Esophagus squamous epithelium (tissue), 5 donors: ENCODE measurements at regions not wholly inside any gene's neighbourhood (a gene's known extent, or its start where the extent isn't known, plus 50 kb on each side); places are given as distances from the start of the nearest gene placed in this dataset.

Experiments used
- DNase-seq: peaks from one replicate; lab custom pipeline; 2025; lab: John Stamatoyannopoulos, UW
- H3K27ac ChIP-seq, 4 donors: fragments of 200-600 bp; sonication (generic); one replicate each; pipeline ENCODE4 v1.5.1; 2016 to 2019; ENCODE audit warnings: mild to moderate bottlenecking in 1 of 4
- H3K27me3 ChIP-seq, 4 donors: fragments of 200-600 bp; sonication (generic); 1 replicate in 3 of 4; 2 replicates in 1 of 4; pipeline versions ENCODE4 v1.5.1 to v1.6.0; 2017 to 2021; ENCODE audit warnings: antibody characterized with exemption in 1 of 4
- H3K36me3 ChIP-seq, 3 donors: fragments of 200-600 bp; sonication (generic); one replicate each; pipeline ENCODE4 v1.5.1; 2016 to 2019
- H3K4me1 ChIP-seq, 3 donors: fragments of 200-600 bp; sonication (generic); one replicate each; pipeline ENCODE4 v1.5.1; 2017 to 2019
- H3K4me3 ChIP-seq, 4 donors: fragments of 200-600 bp; sonication (generic); 1 replicate in 3 of 4; 2 replicates in 1 of 4; pipeline ENCODE4 v1.5.1; 2016 to 2019; ENCODE audit warnings: mild to moderate bottlenecking in 2 of 4, moderate library complexity in 1 of 4
- H3K9me3 ChIP-seq, 3 donors: fragments of 200-600 bp; sonication (generic); one replicate each; pipeline ENCODE4 v1.5.1; 2016 to 2019
- POLR2A ChIP-seq, 4 donors: fragments of 450-650 bp; IDR thresholded peaks; one replicate each; pipeline ENCODE4 v1.6.1; 2017; ENCODE audit warnings: antibody characterized with exemption in 4 of 4, mild to moderate bottlenecking in 4 of 4, moderate library complexity in 3 of 4
- WGBS, 2 donors: methylation state at CpG; one replicate each; pipeline ENCODE4 v1.1.5; 2018; 5-methylcytosine and 5-hydroxymethylcytosine counted together
- intact Hi-C: fragments of 100-400 bp; cut with DNase I; formaldehyde crosslinking; loops from one replicate; pipeline ENCODE4 v1.15.0; 2022
- TF ChIP-seq, protein P1 (sequence below), 6 experiments: fragments of 450-650 bp in 4 of 6; fragments of 200-600 bp in 2 of 6; sonication (generic) in 2 of 6; IDR thresholded peaks; one replicate each; pipeline ENCODE4 v1.5.1; 2016 to 2019; ENCODE audit warnings: antibody characterized with exemption in 6 of 6, mild to moderate bottlenecking in 4 of 6, moderate library complexity in 4 of 6
- donor health status: DM: yes; HTN: yes; CAD: no.

DNA sequence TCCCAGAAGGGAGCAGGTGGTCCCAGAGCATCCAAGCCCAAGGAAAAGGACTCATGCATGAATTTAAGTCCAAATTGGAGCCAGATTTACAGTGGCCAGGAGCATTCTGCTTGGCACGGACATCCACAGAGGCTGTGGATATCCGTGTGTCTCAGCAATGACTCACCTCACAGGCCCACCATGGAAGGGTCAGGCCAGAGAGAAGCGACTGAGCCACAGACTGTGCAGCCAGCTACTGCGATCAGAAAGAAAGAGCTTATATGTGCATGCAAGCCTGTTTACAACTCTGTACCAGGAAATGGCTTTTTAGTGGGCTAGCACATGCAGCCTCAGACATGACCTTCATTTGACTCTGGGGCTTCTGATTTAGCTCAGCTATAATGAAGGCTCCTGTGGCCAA lies 231.0 kb downstream of the C16orf95 start:
- H3K9me3 ChIP-seq = peaks cover 0 to 12% (median 5%) of the 10 kb centered on the region in 3 donors
- no peaks in the 10 kb centered on the region for H3K36me3 ChIP-seq
- peaks cover 0 to 12% (median 0%) of the 10 kb centered on the region in 4 donors for H3K27me3 ChIP-seq
- no peaks in the 10 kb centered on the region for H3K4me1 ChIP-seq
- H3K4me3 ChIP-seq = no peak overlapping the region
- WGBS, 2 donors = 62 to 100% methylated on average over 1 to 4 of the region's 4 CpGs
- TF ChIP-seq, protein P1, sequence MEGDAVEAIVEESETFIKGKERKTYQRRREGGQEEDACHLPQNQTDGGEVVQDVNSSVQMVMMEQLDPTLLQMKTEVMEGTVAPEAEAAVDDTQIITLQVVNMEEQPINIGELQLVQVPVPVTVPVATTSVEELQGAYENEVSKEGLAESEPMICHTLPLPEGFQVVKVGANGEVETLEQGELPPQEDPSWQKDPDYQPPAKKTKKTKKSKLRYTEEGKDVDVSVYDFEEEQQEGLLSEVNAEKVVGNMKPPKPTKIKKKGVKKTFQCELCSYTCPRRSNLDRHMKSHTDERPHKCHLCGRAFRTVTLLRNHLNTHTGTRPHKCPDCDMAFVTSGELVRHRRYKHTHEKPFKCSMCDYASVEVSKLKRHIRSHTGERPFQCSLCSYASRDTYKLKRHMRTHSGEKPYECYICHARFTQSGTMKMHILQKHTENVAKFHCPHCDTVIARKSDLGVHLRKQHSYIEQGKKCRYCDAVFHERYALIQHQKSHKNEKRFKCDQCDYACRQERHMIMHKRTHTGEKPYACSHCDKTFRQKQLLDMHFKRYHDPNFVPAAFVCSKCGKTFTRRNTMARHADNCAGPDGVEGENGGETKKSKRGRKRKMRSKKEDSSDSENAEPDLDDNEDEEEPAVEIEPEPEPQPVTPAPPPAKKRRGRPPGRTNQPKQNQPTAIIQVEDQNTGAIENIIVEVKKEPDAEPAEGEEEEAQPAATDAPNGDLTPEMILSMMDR (IDR thresholded peaks at IDR 0.05) = no peak
- no peak for TF ChIP-seq POLR2A (IDR thresholded peaks at IDR 0.05)
- intact Hi-C loops = no loop called here
- no peak overlapping the region for H3K27ac ChIP-seq
- no peak for DNase-seq

DNA sequence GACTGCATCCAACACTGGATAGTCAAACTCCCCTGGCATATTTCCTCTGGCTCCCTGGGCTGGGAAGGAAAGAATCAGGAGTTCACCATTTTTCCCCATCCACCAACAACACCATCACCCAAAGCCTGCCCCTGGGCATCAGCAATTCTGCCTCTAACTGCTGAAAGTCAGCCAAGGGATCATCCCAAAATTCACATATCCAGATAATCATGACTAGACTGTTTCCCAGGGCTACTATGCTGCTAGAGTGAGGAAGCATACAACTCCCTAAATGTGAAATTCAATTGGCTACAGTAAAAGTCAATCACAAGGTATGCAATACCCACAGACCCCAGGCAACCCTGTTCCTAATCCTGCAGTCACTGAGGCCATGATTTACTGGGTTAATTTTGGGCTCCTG lies 230.6 kb downstream of the C16orf95 start:
- H3K4me1 ChIP-seq = no peaks in the 10 kb centered on the region
- H3K27ac ChIP-seq = no peak overlapping the region
- DNase-seq = no peak
- peaks cover 0 to 12% (median 0%) of the 10 kb centered on the region in 4 donors for H3K27me3 ChIP-seq
- TF ChIP-seq, protein P1 (IDR thresholded peaks at IDR 0.05) = no peak
- TF ChIP-seq POLR2A (IDR thresholded peaks at IDR 0.05) = no peak
- intact Hi-C loops = no loop called here
- no peaks in the 10 kb centered on the region for H3K36me3 ChIP-seq
- H3K9me3 ChIP-seq = peaks cover 0 to 8% (median under 1%) of the 10 kb centered on the region in 3 donors
- no peak overlapping the region for H3K4me3 ChIP-seq

DNA sequence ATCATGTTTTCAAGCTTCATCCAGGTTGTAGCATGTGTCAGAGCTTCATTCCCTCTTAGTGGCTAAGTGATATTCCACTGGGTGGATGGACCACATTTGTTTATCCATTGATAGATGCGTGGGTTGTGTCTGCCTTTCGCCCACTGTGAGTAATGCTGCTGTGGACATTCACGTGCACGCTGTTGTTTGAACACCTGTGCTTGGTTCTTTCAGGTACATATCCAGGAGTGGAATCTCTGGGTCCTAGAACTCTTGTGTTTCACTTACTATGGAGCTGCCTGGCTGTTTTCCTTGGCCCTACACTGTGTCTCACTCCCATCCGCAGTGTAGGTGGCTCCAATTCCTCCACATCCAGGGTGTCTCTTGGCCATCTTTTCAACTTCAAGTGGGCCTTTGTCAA lies 224.2 kb downstream of the C16orf95 start:
- no peak for TF ChIP-seq POLR2A (IDR thresholded peaks at IDR 0.05)
- TF ChIP-seq, protein P1 (IDR thresholded peaks at IDR 0.05) = no peak
- no peak for DNase-seq
- no peaks in the 10 kb centered on the region for H3K4me1 ChIP-seq
- H3K4me3 ChIP-seq = no peak overlapping the region
- H3K27me3 ChIP-seq = peaks cover 0 to 27% (median 0%) of the 10 kb centered on the region in 4 donors
- H3K27ac ChIP-seq = no peak overlapping the region
- no peaks in the 10 kb centered on the region for H3K36me3 ChIP-seq
- 71 to 85% methylated on average over 5 of the region's 5 CpGs for WGBS, 2 donors
- H3K9me3 ChIP-seq = no peaks in the 10 kb centered on the region
- intact Hi-C loops = no loop called here

DNA sequence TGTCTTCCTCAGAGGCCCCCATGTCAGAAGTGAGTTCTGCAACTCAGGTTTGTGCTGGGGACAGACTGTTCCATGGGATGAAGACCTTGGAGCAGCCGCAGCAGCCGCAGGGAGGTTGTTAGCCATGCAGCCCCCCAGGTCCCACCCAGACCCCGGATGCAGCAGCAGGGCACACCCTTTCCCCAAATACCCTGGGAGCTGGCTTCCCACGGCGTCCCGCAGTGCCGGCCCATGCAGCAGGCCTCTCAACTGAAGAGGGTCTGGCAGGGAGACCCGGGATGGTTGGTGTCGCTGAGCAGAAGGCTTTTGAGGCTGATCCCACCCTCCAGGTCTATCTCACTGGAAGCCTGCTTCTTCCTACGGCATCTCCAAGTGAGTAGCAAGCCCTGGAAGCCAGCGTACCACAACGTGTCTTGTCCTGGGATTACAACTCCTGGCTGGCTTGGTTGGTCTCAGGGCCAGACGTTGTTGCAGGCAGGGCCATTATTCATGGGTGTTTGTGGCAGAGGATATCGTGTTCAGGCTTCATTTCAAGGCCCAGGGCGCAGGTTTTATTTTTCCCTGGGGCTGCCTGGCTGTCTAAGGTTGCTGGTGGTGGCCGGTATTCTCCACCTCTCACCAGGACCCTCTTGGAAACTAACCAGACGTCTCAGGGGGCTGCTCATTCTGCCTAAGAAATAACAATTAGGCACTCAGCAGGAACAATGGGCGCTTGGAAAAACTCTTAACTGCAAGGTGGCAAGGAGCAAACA lies 223.2 kb downstream of the C16orf95 start:
- WGBS, 2 donors = 53 to 73% methylated on average over 2 to 5 of the region's 18 CpGs
- peaks cover 0 to 37% (median 0%) of the 10 kb centered on the region in 4 donors for H3K27me3 ChIP-seq
- no peak overlapping the region for H3K27ac ChIP-seq
- no peak for DNase-seq
- intact Hi-C loops = no loop called here
- no peaks in the 10 kb centered on the region for H3K4me1 ChIP-seq
- no peaks in the 10 kb centered on the region for H3K9me3 ChIP-seq
- TF ChIP-seq POLR2A (IDR thresholded peaks at IDR 0.05) = no peak
- TF ChIP-seq, protein P1 (IDR thresholded peaks at IDR 0.05) = no peak
- no peak overlapping the region for H3K4me3 ChIP-seq
- no peaks in the 10 kb centered on the region for H3K36me3 ChIP-seq

DNA sequence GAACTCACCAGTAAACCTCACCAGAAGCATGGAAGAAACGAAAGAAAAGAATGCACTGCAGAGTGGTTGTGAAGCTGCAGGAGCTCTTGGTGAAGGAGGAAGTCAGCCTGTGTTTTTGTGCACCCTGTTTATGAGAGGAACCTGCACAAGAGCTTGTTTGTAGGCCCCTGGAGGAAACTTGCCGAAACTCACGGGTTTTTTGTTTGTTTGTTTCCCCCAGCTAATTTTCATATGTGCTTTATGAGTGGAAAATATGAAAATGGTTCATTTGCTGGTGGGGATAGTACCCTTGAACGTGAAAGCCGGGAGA lies 222.7 kb downstream of the C16orf95 start:
- 77 to 80% methylated on average over 5 of the region's 5 CpGs for WGBS, 2 donors
- TF ChIP-seq, protein P1 (IDR thresholded peaks at IDR 0.05) = no peak
- no peak for TF ChIP-seq POLR2A (IDR thresholded peaks at IDR 0.05)
- no peak overlapping the region for H3K27ac ChIP-seq
- DNase-seq = no peak
- H3K36me3 ChIP-seq = no peaks in the 10 kb centered on the region
- H3K4me3 ChIP-seq = no peak overlapping the region
- no peaks in the 10 kb centered on the region for H3K9me3 ChIP-seq
- intact Hi-C loops = no loop called here
- H3K4me1 ChIP-seq = no peaks in the 10 kb centered on the region
- peaks cover 0 to 40% (median 0%) of the 10 kb centered on the region in 4 donors for H3K27me3 ChIP-seq
